ENCODE measurements at regions not wholly inside any gene's neighbourhood (a gene's known extent, or its start where the extent isn't known, plus 50 kb on each side); places are given as distances from the start of the nearest gene placed in this dataset.

GRCh38 chr2:7835151-7835550 is 846.7 kb upstream of the ID2 start:
- TF ChIP-seq, protein P1, sequence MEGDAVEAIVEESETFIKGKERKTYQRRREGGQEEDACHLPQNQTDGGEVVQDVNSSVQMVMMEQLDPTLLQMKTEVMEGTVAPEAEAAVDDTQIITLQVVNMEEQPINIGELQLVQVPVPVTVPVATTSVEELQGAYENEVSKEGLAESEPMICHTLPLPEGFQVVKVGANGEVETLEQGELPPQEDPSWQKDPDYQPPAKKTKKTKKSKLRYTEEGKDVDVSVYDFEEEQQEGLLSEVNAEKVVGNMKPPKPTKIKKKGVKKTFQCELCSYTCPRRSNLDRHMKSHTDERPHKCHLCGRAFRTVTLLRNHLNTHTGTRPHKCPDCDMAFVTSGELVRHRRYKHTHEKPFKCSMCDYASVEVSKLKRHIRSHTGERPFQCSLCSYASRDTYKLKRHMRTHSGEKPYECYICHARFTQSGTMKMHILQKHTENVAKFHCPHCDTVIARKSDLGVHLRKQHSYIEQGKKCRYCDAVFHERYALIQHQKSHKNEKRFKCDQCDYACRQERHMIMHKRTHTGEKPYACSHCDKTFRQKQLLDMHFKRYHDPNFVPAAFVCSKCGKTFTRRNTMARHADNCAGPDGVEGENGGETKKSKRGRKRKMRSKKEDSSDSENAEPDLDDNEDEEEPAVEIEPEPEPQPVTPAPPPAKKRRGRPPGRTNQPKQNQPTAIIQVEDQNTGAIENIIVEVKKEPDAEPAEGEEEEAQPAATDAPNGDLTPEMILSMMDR (IDR thresholded peaks at IDR 0.05; ENCODE audit: low read depth, low read length, missing input control), result no peak
- TF ChIP-seq, protein P2, sequence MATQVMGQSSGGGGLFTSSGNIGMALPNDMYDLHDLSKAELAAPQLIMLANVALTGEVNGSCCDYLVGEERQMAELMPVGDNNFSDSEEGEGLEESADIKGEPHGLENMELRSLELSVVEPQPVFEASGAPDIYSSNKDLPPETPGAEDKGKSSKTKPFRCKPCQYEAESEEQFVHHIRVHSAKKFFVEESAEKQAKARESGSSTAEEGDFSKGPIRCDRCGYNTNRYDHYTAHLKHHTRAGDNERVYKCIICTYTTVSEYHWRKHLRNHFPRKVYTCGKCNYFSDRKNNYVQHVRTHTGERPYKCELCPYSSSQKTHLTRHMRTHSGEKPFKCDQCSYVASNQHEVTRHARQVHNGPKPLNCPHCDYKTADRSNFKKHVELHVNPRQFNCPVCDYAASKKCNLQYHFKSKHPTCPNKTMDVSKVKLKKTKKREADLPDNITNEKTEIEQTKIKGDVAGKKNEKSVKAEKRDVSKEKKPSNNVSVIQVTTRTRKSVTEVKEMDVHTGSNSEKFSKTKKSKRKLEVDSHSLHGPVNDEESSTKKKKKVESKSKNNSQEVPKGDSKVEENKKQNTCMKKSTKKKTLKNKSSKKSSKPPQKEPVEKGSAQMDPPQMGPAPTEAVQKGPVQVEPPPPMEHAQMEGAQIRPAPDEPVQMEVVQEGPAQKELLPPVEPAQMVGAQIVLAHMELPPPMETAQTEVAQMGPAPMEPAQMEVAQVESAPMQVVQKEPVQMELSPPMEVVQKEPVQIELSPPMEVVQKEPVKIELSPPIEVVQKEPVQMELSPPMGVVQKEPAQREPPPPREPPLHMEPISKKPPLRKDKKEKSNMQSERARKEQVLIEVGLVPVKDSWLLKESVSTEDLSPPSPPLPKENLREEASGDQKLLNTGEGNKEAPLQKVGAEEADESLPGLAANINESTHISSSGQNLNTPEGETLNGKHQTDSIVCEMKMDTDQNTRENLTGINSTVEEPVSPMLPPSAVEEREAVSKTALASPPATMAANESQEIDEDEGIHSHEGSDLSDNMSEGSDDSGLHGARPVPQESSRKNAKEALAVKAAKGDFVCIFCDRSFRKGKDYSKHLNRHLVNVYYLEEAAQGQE (IDR thresholded peaks at IDR 0.05), result no peak
- no peak for TF ChIP-seq SP1 (IDR thresholded peaks at IDR 0.05)
